Head of caudate nucleus (tissue), 42 donors: ENCODE measurements at regions not wholly inside any gene's neighbourhood (a gene's known extent, or its start where the extent isn't known, plus 50 kb on each side); places are given as distances from the start of the nearest gene placed in this dataset.
"Not testable (repeated sequence)": the region's sequence is repeated elsewhere in the genome, so short reads cannot be mapped to it uniquely, and the experiment has no call there.

Experiments
- DNase-seq, 42 donors: peaks; one replicate each; pipeline versions ENCODE4 v3.0.0 to v3.0.0-alpha.2; 2020 to 2021; ENCODE audit warnings: mixed read lengths in 7 of 42
- intact Hi-C: fragments of 100-400 bp; cut with DNase I; formaldehyde crosslinking; loops from one replicate; pipeline ENCODE4 v1.15.0; 2022

GRCh38 chr7:153109566-153109965 lies 350.0 kb downstream of the ACTR3B start:
- peak in 5 of 42 donors; percentile 12 to 51 (median 22) for DNase-seq
- intact Hi-C loops, result no loop called here

GRCh38 chr7:153110606-153111005 lies 351.1 kb downstream of the ACTR3B start:
- no peak for DNase-seq
- intact Hi-C loops, result no loop called here

- intact Hi-C loops, DNase-seq: not testable (repeated sequence)
Measured at GRCh38 chr7:153122255-153122654, 362.7 kb downstream of the ACTR3B start.

- intact Hi-C loops, result no loop called here
- no peak for DNase-seq
Measured at GRCh38 chr7:153130052-153130451, 370.5 kb downstream of the ACTR3B start.

- DNase-seq, result no peak
- intact Hi-C loops, result no loop called here
Measured at GRCh38 chr7:153151766-153152165, 392.2 kb downstream of the ACTR3B start.

- DNase-seq, result no peak
- intact Hi-C loops, result no loop called here
Measured at GRCh38 chr7:153152801-153153422, 393.4 kb downstream of the ACTR3B start.

GRCh38 chr7:153158149-153158548 lies 398.6 kb downstream of the ACTR3B start:
- no peak for DNase-seq
- intact Hi-C loops, result no loop called here

GRCh38 chr7:153170287-153170686 lies 410.7 kb downstream of the ACTR3B start:
- intact Hi-C loops, result no loop called here
- no peak for DNase-seq

- intact Hi-C loops, result no loop called here
- no peak for DNase-seq
Measured at GRCh38 chr7:153185936-153186335, 426.4 kb downstream of the ACTR3B start.

- intact Hi-C loops, result no loop called here
- peak in 13 of 42 donors; percentile 5 to 67 (median 24) for DNase-seq
Measured at GRCh38 chr7:153188161-153188560, 428.6 kb downstream of the ACTR3B start.

- peak in 7 of 42 donors; percentile 9 to 35 (median 26) for DNase-seq
- intact Hi-C loops, result no loop called here
Measured at GRCh38 chr7:153188630-153189029, 429.1 kb downstream of the ACTR3B start.

- intact Hi-C loops, result no loop called here
- DNase-seq, result peak in 14 of 42 donors; percentile 5 to 49 (median 20)
Measured at GRCh38 chr7:153190452-153190851, 430.9 kb downstream of the ACTR3B start.

GRCh38 chr7:153190986-153191385 lies 431.4 kb downstream of the ACTR3B start:
- intact Hi-C loops, result no loop called here

GRCh38 chr7:153193144-153193595 lies 433.6 kb downstream of the ACTR3B start:
- intact Hi-C loops, result no loop called here
- peak; percentile 12 to 81 (median 58) for DNase-seq

More at GRCh38 chr7:153190986-153191385, 431.4 kb downstream of the ACTR3B start:
- no peak for DNase-seq

GRCh38 chr7:153217032-153217431 lies 457.5 kb downstream of the ACTR3B start:
- intact Hi-C loops, result no loop called here
- DNase-seq, result no peak

- intact Hi-C loops, result no loop called here
- DNase-seq, result no peak
Measured at GRCh38 chr7:153224890-153225289, 465.3 kb downstream of the ACTR3B start.

- DNase-seq, intact Hi-C loops: not testable (repeated sequence)
Measured at GRCh38 chr7:153245136-153245535, 485.6 kb downstream of the ACTR3B start.

- intact Hi-C loops, result no loop called here
- no peak for DNase-seq
Measured at GRCh38 chr7:153245809-153246208, 486.3 kb downstream of the ACTR3B start.

GRCh38 chr7:153247926-153248325 lies 488.4 kb downstream of the ACTR3B start:
- intact Hi-C loops, result no loop called here
- no peak for DNase-seq

- DNase-seq, result no peak
- intact Hi-C loops, result no loop called here
Measured at GRCh38 chr7:153258686-153259085, 499.1 kb downstream of the ACTR3B start.

GRCh38 chr7:153276394-153276793 lies 516.8 kb downstream of the ACTR3B start:
- intact Hi-C loops, result no loop called here
- no peak for DNase-seq
